Gastroesophageal sphincter (tissue), 4 donors: ENCODE measurements at regions not wholly inside any gene's neighbourhood (a gene's known extent, or its start where the extent isn't known, plus 50 kb on each side); places are given as distances from the start of the nearest gene placed in this dataset.

Experiments
- ATAC-seq: fragments of 150-250 bp; one replicate; pipeline ENCODE4 v1.9.1; 2016; ENCODE audit warnings: mild to moderate bottlenecking, moderate library complexity
- H3K27ac ChIP-seq, 4 donors: fragments of 200-600 bp; sonication (generic) in 3 of 4; 1 replicate in 3 of 4; 2 replicates in 1 of 4; pipeline ENCODE4 v1.5.1; 2016 to 2019
- H3K27me3 ChIP-seq: fragments of 200-600 bp; sonication (generic); one replicate; pipeline ENCODE4 v1.5.1; 2019
- H3K36me3 ChIP-seq, 2 donors: fragments of 200-600 bp; sonication (generic); one replicate each; pipeline ENCODE4 v1.5.1; 2019; ENCODE audit warnings: control low read depth in 1 of 2
- H3K4me1 ChIP-seq, 3 donors: fragments of 200-600 bp; sonication (generic); 1 replicate in 2 of 3; 2 replicates in 1 of 3; pipeline ENCODE4 v1.5.1; 2016 to 2019; ENCODE audit warnings: control low read depth in 2 of 3
- H3K4me3 ChIP-seq, 2 donors: fragments of 200-600 bp; sonication (generic); one replicate each; pipeline ENCODE4 v1.5.1; 2019; ENCODE audit warnings: mild to moderate bottlenecking in 1 of 2, moderate library complexity in 1 of 2
- H3K9me3 ChIP-seq, 3 donors: fragments of 200-600 bp; sonication (generic); one replicate each; pipeline ENCODE4 v1.5.1; 2017 to 2019; ENCODE audit warnings: control low read depth in 2 of 3
- EP300 ChIP-seq: sonication (generic); formaldehyde crosslinking; IDR thresholded peaks from one replicate; pipeline ENCODE4 v1.6.1; 2017; ENCODE audit warnings: antibody characterized with exemption, mild to moderate bottlenecking
- POLR2A ChIP-seq, 2 donors: fragments of 450-650 bp; IDR thresholded peaks; one replicate each; pipeline ENCODE4 v1.6.1; 2017; ENCODE audit warnings: antibody characterized with exemption in 2 of 2, mild to moderate bottlenecking in 2 of 2, moderate library complexity in 1 of 2
- POLR2AphosphoS5 ChIP-seq: sonication (generic); formaldehyde crosslinking; IDR thresholded peaks from one replicate; pipeline ENCODE4 v1.6.1; 2017; ENCODE audit warnings: antibody characterized with exemption
- WGBS, 2 donors: methylation state at CpG; one replicate each; pipeline ENCODE4 v1.1.5; 2018; ENCODE audit warnings: low coverage in 1 of 2; 5-methylcytosine and 5-hydroxymethylcytosine counted together
- TF ChIP-seq, protein P1 (sequence below), 4 experiments: fragments of 200-600 bp in 2 of 4; fragments of 450-650 bp in 2 of 4; sonication (generic) in 1 of 4; IDR thresholded peaks; one replicate each; pipeline ENCODE4 v1.5.1; 2017 to 2019; ENCODE audit warnings: antibody characterized with exemption in 4 of 4, mild to moderate bottlenecking in 2 of 4, moderate library complexity in 2 of 4

DNA sequence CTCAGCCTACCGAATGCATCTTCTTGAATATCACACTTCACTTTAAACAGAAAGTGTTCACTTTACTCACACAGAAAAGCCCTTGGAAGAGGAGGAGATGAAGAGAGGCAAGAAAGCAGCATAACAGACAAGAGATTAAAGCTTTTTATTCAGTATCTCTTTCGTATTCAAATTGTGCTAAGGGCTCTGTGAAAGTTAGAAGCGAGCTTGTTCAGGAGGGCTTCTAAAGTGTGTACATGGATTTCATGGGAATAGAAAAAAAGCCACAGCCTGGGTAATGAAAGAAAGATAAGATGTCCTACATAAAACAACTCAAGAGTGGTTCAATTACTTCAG is 531.9 kb downstream of the TMEM182 start:
- Histone ChIP-seq H3K36me3 (no peaks in the 10 kb centered on the region), H3K4me3 (no peak overlapping the region), H3K27ac (no peak overlapping the region), H3K9me3 (no peaks in the 10 kb centered on the region), H3K27me3 (peaks cover 9% of the 10 kb centered on the region), H3K4me1 (no peaks in the 10 kb centered on the region)
- 32 to 44% methylated on average over 2 to 3 of the region's 3 CpGs for WGBS, 2 donors
- TF ChIP-seq POLR2A (IDR thresholded peaks at IDR 0.05) (no peak), EP300 (no peak)
- no peak for ATAC-seq

DNA sequence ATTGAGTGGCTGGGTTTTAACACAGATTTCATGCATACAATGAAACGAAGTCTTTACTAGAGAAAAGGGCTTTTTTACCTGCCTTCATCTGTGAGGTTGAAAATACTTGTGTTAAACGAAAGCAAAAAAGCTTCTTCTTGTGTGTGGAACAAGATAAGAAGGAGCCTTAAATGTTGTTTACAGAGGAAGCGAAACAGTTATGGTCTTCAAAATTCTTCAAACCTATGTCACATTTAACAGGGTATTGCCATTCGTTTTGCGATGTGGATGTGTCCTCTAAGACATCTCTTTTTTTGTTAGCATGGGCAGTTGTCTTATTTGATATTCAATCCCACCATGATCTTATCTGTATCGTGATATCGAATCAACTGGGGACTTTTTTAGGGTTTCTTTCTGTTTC is 532.6 kb downstream of the TMEM182 start:
- Histone ChIP-seq H3K4me3 (no peak overlapping the region), H3K27me3 (peaks cover 9% of the 10 kb centered on the region), H3K4me1 (no peaks in the 10 kb centered on the region), H3K27ac (no peak overlapping the region), H3K9me3 (no peaks in the 10 kb centered on the region), H3K36me3 (no peaks in the 10 kb centered on the region)
- ATAC-seq, result no peak
- WGBS, 2 donors, result 73 to 83% methylated on average over 7 of the region's 7 CpGs
- TF ChIP-seq POLR2AphosphoS5 (no peak), EP300 (no peak), POLR2A (IDR thresholded peaks at IDR 0.05) (no peak)
- TF ChIP-seq, protein P1, sequence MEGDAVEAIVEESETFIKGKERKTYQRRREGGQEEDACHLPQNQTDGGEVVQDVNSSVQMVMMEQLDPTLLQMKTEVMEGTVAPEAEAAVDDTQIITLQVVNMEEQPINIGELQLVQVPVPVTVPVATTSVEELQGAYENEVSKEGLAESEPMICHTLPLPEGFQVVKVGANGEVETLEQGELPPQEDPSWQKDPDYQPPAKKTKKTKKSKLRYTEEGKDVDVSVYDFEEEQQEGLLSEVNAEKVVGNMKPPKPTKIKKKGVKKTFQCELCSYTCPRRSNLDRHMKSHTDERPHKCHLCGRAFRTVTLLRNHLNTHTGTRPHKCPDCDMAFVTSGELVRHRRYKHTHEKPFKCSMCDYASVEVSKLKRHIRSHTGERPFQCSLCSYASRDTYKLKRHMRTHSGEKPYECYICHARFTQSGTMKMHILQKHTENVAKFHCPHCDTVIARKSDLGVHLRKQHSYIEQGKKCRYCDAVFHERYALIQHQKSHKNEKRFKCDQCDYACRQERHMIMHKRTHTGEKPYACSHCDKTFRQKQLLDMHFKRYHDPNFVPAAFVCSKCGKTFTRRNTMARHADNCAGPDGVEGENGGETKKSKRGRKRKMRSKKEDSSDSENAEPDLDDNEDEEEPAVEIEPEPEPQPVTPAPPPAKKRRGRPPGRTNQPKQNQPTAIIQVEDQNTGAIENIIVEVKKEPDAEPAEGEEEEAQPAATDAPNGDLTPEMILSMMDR (IDR thresholded peaks at IDR 0.05), result no peak

DNA sequence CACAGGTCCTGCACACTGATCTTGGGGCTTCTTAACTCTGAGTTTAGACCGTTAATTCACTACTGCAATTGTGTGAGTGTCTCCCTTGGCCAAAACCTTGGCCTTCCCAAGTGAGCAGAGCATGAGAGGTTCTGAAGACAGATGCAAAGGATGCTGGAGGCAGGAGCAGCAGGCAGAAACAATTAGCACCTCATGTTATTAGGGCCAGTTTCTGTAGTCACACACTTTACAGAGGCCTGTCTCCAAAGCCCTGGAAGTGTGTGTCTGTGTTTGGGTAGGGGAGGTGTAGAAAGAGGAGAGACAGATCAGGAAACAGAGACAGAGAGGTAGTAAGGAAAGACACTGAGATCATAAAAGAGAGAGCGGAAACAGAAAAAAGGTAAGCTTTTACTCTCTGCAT is 533.8 kb downstream of the TMEM182 start:
- H3K9me3 ChIP-seq, result no peaks in the 10 kb centered on the region
- no peaks in the 10 kb centered on the region for H3K36me3 ChIP-seq
- H3K27ac ChIP-seq, result no peak overlapping the region
- no peaks in the 10 kb centered on the region for H3K4me1 ChIP-seq
- no peak for TF ChIP-seq POLR2AphosphoS5
- no peak for TF ChIP-seq EP300
- TF ChIP-seq, protein P1 (IDR thresholded peaks at IDR 0.05), result no peak
- TF ChIP-seq POLR2A (IDR thresholded peaks at IDR 0.05), result no peak
- no peak overlapping the region for H3K4me3 ChIP-seq
- 69 to 75% methylated on average over 2 of the region's 2 CpGs for WGBS, 2 donors
- no peak for ATAC-seq
- H3K27me3 ChIP-seq, result peaks cover 9% of the 10 kb centered on the region

DNA sequence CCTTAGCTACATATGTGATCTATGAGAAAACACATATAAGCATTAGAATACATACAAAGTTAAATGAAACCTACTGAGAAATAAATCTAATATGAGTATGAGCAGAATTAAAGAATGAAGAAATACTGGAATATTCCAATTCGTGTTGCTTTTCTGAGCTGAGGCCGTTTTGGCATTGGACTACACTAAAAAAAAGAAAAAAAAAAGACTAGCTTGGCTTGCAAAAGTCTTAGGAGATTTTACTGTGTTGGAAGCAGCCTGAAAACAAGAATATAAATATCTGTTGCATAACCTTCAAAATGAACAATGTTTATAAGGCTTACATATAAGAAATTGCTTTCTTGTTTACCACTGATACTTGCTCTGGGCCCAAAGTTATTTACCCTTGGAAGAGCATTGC is 562.8 kb downstream of the TMEM182 start:
- H3K36me3 ChIP-seq, result no peaks in the 10 kb centered on the region
- no peaks in the 10 kb centered on the region for H3K9me3 ChIP-seq
- H3K4me3 ChIP-seq, result no peak overlapping the region
- H3K27ac ChIP-seq, result no peak overlapping the region
- H3K4me1 ChIP-seq, result no peaks in the 10 kb centered on the region
- ATAC-seq, result no peak
- WGBS, 2 donors, result 49 to 81% methylated on average over 2 of the region's 2 CpGs
- no peak for TF ChIP-seq EP300
- no peak for TF ChIP-seq POLR2AphosphoS5
- TF ChIP-seq POLR2A (IDR thresholded peaks at IDR 0.05), result no peak
- TF ChIP-seq, protein P1 (IDR thresholded peaks at IDR 0.05), result no peak
- no peaks in the 10 kb centered on the region for H3K27me3 ChIP-seq

DNA sequence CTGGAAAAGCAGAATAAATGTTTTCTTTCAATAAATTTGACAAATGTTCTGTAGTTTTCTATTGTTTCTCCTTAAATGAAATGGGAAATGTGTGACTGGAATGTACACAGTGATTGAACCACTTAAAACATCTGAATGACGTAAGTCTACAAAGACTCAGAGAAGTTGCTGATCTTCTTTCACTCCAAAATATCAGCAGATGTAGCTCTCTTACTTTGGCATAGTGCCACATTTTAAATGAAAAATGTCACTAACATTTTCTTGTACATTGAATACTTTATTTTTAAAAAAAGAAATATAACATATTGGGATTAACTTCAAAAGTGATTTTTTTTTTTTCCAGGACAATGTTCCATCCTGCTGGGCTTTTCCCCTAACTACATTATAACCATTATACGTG is 565.6 kb downstream of the TMEM182 start:
- no peaks in the 10 kb centered on the region for H3K27me3 ChIP-seq
- no peaks in the 10 kb centered on the region for H3K9me3 ChIP-seq
- H3K4me1 ChIP-seq, result no peaks in the 10 kb centered on the region
- no peak overlapping the region for H3K4me3 ChIP-seq
- H3K36me3 ChIP-seq, result no peaks in the 10 kb centered on the region
- WGBS, 2 donors, result 54 to 67% methylated on average over 2 of the region's 2 CpGs
- no peak overlapping the region for H3K27ac ChIP-seq
- no peak for ATAC-seq
- TF ChIP-seq, protein P1 (IDR thresholded peaks at IDR 0.05), result no peak
- TF ChIP-seq EP300 (no peak), POLR2A (IDR thresholded peaks at IDR 0.05) (no peak), POLR2AphosphoS5 (no peak)

DNA sequence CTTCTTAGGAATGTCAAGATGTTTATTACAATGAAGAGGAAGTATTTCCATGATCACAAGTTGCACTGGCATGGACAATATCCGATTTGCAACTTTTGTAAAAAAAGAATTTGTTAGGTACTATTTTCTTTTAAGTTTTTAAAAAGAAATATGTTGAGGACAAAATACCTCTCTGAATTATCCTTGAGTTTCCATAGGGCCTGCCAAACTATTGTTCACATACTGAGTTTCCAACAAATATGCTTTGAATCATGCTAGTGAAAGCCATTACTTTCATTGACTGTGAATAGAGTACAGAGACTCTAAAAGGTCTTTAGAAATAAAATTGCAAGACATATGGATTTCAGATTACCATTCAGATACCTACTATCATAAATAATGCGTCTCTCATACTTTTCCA is 566.1 kb downstream of the TMEM182 start:
- Histone ChIP-seq H3K9me3 (no peaks in the 10 kb centered on the region), H3K27me3 (no peaks in the 10 kb centered on the region), H3K4me1 (no peaks in the 10 kb centered on the region), H3K4me3 (no peak overlapping the region), H3K27ac (no peak overlapping the region), H3K36me3 (no peaks in the 10 kb centered on the region)
- 71 to 87% methylated on average over 2 of the region's 2 CpGs for WGBS, 2 donors
- ATAC-seq, result no peak
- TF ChIP-seq, protein P1 (IDR thresholded peaks at IDR 0.05), result no peak
